IMR-90 (cell line): ENCODE measurements at regions not wholly inside any gene's neighbourhood (a gene's known extent, or its start where the extent isn't known, plus 50 kb on each side); places are given as distances from the start of the nearest gene placed in this dataset.

Experiments used
- ATAC-seq: fragments of 200-7000 bp; cut with Tn5 transposase; 2 replicates; pipeline ENCODE4 v1.9.1; 2020; ENCODE audit warnings: low read depth, mild to moderate bottlenecking, moderate library complexity
- BruUV-seq: library from RNA; stranded (reverse); fragments of 400-500 nt; replicated peaks from 2 replicates; lab custom pipeline; 2021; lab: Mats Ljungman, UMichigan
- CTCF ChIA-PET: fragments of 300-600 bp; formaldehyde crosslinking; extraction: SDS; loops from one replicate; lab custom pipeline; 2021; ENCODE audit warnings: antibody characterized with exemption; lab: Yijun Ruan, JAX
- POLR2A ChIA-PET: fragments of 300-600 bp; sonication (Branson Sonifier 250); formaldehyde crosslinking; loops from one replicate; lab custom pipeline; 2022; ENCODE audit warnings: antibody characterized with exemption; ENCODE audit not compliant: unreplicated experiment; lab: Charles Lee
- DNase-seq: peaks from one replicate; pipeline ENCODE4 v3.0.0; 2013
- H2AFZ ChIP-seq: replicated peaks from 2 replicates; pipeline ENCODE3; 2013; ENCODE audit warnings: low read length, mild to moderate bottlenecking; ENCODE audit not compliant: poor library complexity
- H2AK5ac ChIP-seq: 2 replicates; pipeline ENCODE4 v1.6.1; 2013; ENCODE audit warnings: low read depth, low read length, inconsistent platforms
- H2AK9ac ChIP-seq: replicated peaks from 2 replicates; pipeline ENCODE3; 2013; ENCODE audit warnings: mild to moderate bottlenecking, low read depth, low read length, moderate library complexity; ENCODE audit not compliant: poor library complexity
- H2BK120ac ChIP-seq: 2 replicates; pipeline ENCODE4 v1.6.1; 2013; ENCODE audit warnings: low read depth, low read length, inconsistent platforms
- H2BK15ac ChIP-seq: 3 replicates; pipeline ENCODE4 v1.6.1; 2013; ENCODE audit warnings: low read depth, low read length, inconsistent platforms
- H2BK20ac ChIP-seq: 2 replicates; pipeline ENCODE4 v1.6.1; 2013; ENCODE audit warnings: low read depth, mild to moderate bottlenecking, inconsistent platforms, low read length, moderate library complexity
- H2BK5ac ChIP-seq: 2 replicates; pipeline ENCODE4 v1.6.1; 2013; ENCODE audit warnings: mild to moderate bottlenecking, low read depth, low read length, inconsistent platforms; ENCODE audit not compliant: poor library complexity, severe bottlenecking
- H3K14ac ChIP-seq: replicated peaks from 2 replicates; pipeline ENCODE4 v1.6.1; 2013; ENCODE audit warnings: low read depth, low read length, inconsistent platforms
- H3K18ac ChIP-seq: 2 replicates; pipeline ENCODE4 v1.6.1; 2013; ENCODE audit warnings: low read depth, low read length, control low read depth
- H3K23ac ChIP-seq: 2 replicates; pipeline ENCODE4 v1.6.1; 2013; ENCODE audit warnings: low read depth, low read length, inconsistent platforms
- H3K27ac ChIP-seq: 2 replicates; pipeline ENCODE4 v1.5.1; 2013; ENCODE audit warnings: mild to moderate bottlenecking, control low read depth, low read length; ENCODE audit not compliant: insufficient read depth
- H3K27me3 ChIP-seq: 2 replicates; pipeline ENCODE4 v1.6.1; 2013; ENCODE audit warnings: low read length; ENCODE audit not compliant: control insufficient read depth, insufficient read depth
- H3K36me3 ChIP-seq: 2 replicates; pipeline ENCODE4 v1.6.1; 2013; ENCODE audit warnings: low read length, mixed read lengths; ENCODE audit not compliant: control insufficient read depth, insufficient read depth
- H3K4ac ChIP-seq: 2 replicates; pipeline ENCODE4 v1.6.1; 2013; ENCODE audit warnings: low read depth, low read length, inconsistent platforms
- H3K4me1 ChIP-seq: 2 replicates; pipeline ENCODE4 v1.6.1; 2013; ENCODE audit warnings: low read length, mixed read lengths; ENCODE audit not compliant: control insufficient read depth, insufficient read depth
- H3K4me2 ChIP-seq: 2 replicates; pipeline ENCODE4 v1.6.1; 2013; ENCODE audit warnings: low read depth, mild to moderate bottlenecking, control low read depth, low read length, moderate library complexity
- H3K4me3 ChIP-seq: 2 replicates; pipeline ENCODE4 v1.5.1; 2013; ENCODE audit warnings: low read depth, mild to moderate bottlenecking, control low read depth, low read length, moderate library complexity; ENCODE audit not compliant: insufficient read depth
- H3K56ac ChIP-seq: 2 replicates; pipeline ENCODE4 v1.6.1; 2013; ENCODE audit warnings: low read length, inconsistent platforms; ENCODE audit not compliant: insufficient read depth; ENCODE audit errors: extremely low read depth
- H3K79me1 ChIP-seq, 2 experiments: 2 replicates each; pipeline ENCODE4 v1.6.1; 2013; ENCODE audit warnings: low read length in 2 of 2, inconsistent platforms in 1 of 2, low read depth in 1 of 2
- H3K9ac ChIP-seq: 2 replicates; pipeline ENCODE4 v1.6.1; 2013; ENCODE audit warnings: low read depth, low read length, control low read depth
- H3K9me1 ChIP-seq: 2 replicates; pipeline ENCODE4 v1.6.1; 2013; ENCODE audit warnings: low read length, inconsistent platforms; ENCODE audit not compliant: insufficient read depth
- H3K9me3 ChIP-seq: 2 replicates; pipeline ENCODE4 v1.6.1; 2013; ENCODE audit warnings: low read length; ENCODE audit not compliant: control insufficient read depth, insufficient read depth
- H4K20me1 ChIP-seq: 2 replicates; pipeline ENCODE4 v1.6.1; 2013; ENCODE audit warnings: low read length, inconsistent platforms; ENCODE audit not compliant: insufficient read depth
- H4K5ac ChIP-seq: 2 replicates; pipeline ENCODE4 v1.6.1; 2013; ENCODE audit warnings: mild to moderate bottlenecking, low read depth, low read length, control low read depth
- H4K8ac ChIP-seq, 2 experiments: 2 replicates each; pipeline ENCODE4 v1.6.1; 2013; ENCODE audit warnings: low read depth in 2 of 2, low read length in 2 of 2, control low read depth in 1 of 2, inconsistent platforms in 1 of 2
- H4K91ac ChIP-seq: 2 replicates; pipeline ENCODE4 v1.6.1; 2013; ENCODE audit warnings: low read depth, low read length, inconsistent platforms; ENCODE audit not compliant: insufficient read depth
- CHD1 ChIP-seq: IDR thresholded peaks from 2 replicates; pipeline ENCODE4 v1.6.1; 2012; ENCODE audit warnings: low read depth, low read length, improper control_type of control experiment
- MAFK ChIP-seq: IDR thresholded peaks from 2 replicates; pipeline ENCODE4 v1.6.1; 2012; ENCODE audit warnings: low read depth, low read length, improper control_type of control experiment
- MAZ ChIP-seq: IDR thresholded peaks from 2 replicates; pipeline ENCODE4 v1.6.1; 2012; ENCODE audit warnings: low read depth, mild to moderate bottlenecking, low read length, improper control_type of control experiment, moderate library complexity, borderline replicate concordance
- RFX5 ChIP-seq: IDR thresholded peaks from 2 replicates; pipeline ENCODE4 v1.8.0; 2012; ENCODE audit warnings: low read depth, mild to moderate bottlenecking, low read length, moderate library complexity
- WGBS, 2 experiments: methylation state at CpG; one replicate each; pipeline versions ENCODE4 v1.1.5 to v1.1.7; 2013; ENCODE audit warnings: missing lambda C conversion rate in 2 of 2; ENCODE audit not compliant: insufficient read length in 1 of 2; ENCODE audit errors: extremely low coverage in 2 of 2; 5-methylcytosine and 5-hydroxymethylcytosine counted together
- dilution Hi-C: fragments of 300-500 bp; cut with HindIII; formaldehyde crosslinking; loops from one replicate; pipeline ENCODE4 v1.14.3; 2018; ENCODE audit warnings: low sequenced_read_pairs; ENCODE audit not compliant: unreplicated experiment
- in situ Hi-C: fragments of 300-500 bp; cut with MboI; formaldehyde crosslinking; loops from 3 replicates; pipeline ENCODE4 v1.14.3; 2019; ENCODE audit warnings: low sequenced_read_pairs, inconsistent platforms, mixed read lengths
- intact Hi-C: fragments of 100-400 bp; cut with micrococcal nuclease; formaldehyde crosslinking; loops from 2 replicates; pipeline ENCODE4 v1.10.0; 2022
- TF ChIP-seq, protein P1 (sequence below): fragments of 150-350 bp; IDR thresholded peaks from 2 replicates; pipeline ENCODE4 v1.6.1; 2016; ENCODE audit warnings: low read depth, mild to moderate bottlenecking, low read length, moderate library complexity, borderline replicate concordance

DNA sequence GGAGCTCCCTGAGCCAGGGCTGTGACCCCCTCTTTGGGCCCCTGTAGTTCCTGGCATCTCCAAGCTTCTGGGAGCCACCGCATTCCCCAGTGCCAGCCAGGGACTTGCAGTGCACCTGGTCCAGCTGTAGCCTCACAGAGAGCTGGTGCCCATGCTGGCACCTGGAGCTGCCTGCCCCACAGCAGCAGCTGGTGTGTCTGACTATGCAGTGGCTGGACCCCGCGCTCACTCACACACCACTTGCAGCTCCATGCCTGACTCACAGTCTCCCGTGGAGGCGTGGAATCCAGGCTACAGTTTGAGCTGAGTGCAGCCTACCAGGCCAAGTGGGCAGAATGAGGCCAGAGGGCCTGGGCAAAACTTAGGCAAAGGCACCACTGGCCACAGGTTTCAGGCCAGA, 102.2 kb upstream of the NAMPT start:
- ATAC-seq (no peak), DNase-seq (no peak)
- Histone ChIP-seq H2BK5ac (no peak overlapping the region), H3K27me3 (peaks cover 12% of the 10 kb centered on the region), H3K14ac (no peak overlapping the region), H3K27ac (no peak overlapping the region), H3K18ac (no peak overlapping the region), H3K9me3 (peaks cover 4% of the 10 kb centered on the region; the same call in 1 of the 2 replicates), H3K4me1 (no peaks in the 10 kb centered on the region), H3K4ac (no peak overlapping the region), H3K9ac (no peak overlapping the region), H3K9me1 (no peaks in the 10 kb centered on the region), H3K23ac (no peak overlapping the region), H4K5ac (no peak overlapping the region), H2BK20ac (no peak overlapping the region), H2AFZ (peak overlapping the region; percentile 33), H4K8ac (no peak overlapping the region), H3K56ac (no peak overlapping the region), H2AK9ac (no peak overlapping the region), H4K20me1 (no peaks in the 10 kb centered on the region), H2BK15ac (no peak overlapping the region), H3K4me2 (no peak overlapping the region), H4K91ac (no peak overlapping the region), H2AK5ac (no peak overlapping the region), H2BK120ac (no peak overlapping the region), H3K79me1 (no peaks in the 10 kb centered on the region), H3K36me3 (no peaks in the 10 kb centered on the region), H3K4me3 (no peak overlapping the region)
- ChIA-PET CTCF (no interaction called here), POLR2A (no interaction called here)
- intact Hi-C loops (loop anchor here (1.0 kb wide), 1 partner anchor 12 kb away; no protein-coding TSS in a partner anchor), in situ Hi-C loops (no loop called here), dilution Hi-C loops (no loop called here)
- TF ChIP-seq RFX5: no peak
- TF ChIP-seq MAFK: no peak
- TF ChIP-seq, protein P1, sequence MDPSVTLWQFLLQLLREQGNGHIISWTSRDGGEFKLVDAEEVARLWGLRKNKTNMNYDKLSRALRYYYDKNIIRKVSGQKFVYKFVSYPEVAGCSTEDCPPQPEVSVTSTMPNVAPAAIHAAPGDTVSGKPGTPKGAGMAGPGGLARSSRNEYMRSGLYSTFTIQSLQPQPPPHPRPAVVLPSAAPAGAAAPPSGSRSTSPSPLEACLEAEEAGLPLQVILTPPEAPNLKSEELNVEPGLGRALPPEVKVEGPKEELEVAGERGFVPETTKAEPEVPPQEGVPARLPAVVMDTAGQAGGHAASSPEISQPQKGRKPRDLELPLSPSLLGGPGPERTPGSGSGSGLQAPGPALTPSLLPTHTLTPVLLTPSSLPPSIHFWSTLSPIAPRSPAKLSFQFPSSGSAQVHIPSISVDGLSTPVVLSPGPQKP: no peak
- TF ChIP-seq MAZ: no peak
- no peak for TF ChIP-seq CHD1
- BruUV-seq: no TSS peak
- no CpG with 5 or more reads among the region's 5 CpGs for WGBS, 2 experiments
